Left cardiac atrium (tissue), 4 donors: ENCODE measurements at regions not wholly inside any gene's neighbourhood (a gene's known extent, or its start where the extent isn't known, plus 50 kb on each side); places are given as distances from the start of the nearest gene placed in this dataset.

Experiments used
- ATAC-seq, 2 donors: fragments of 200-7000 bp; cut with Tn5 transposase; one replicate each; pipeline ENCODE4 v1.9.1; 2020; ENCODE audit warnings: mild to moderate bottlenecking in 2 of 2, moderate library complexity in 2 of 2
- DNase-seq: peaks from one replicate; pipeline ENCODE4 v3.0.0-alpha.2; 2020
- intact Hi-C, 2 donors: fragments of 100-400 bp; cut with DNase I; formaldehyde crosslinking; loops; one replicate each; pipeline versions ENCODE4 v1.14.1 to v1.15.1; 2022 to 2023
- donor health status: DM: no; HTN: yes; CAD: no.
- donor health status: DM: no; HTN: yes; CAD: no; lungs with severe emphysema.
- donor health status: DM: yes; HTN: yes; CAD: no.
- donor health status: Dilated cardiomyopathy.

- no peak for DNase-seq
- ATAC-seq, result no peak
- intact Hi-C loops, result no loop called here
These were observed 110.7 kb upstream of the ADGRF1 start for GRCh38 chr6:47152666-47153403.

GRCh38 chr6:47151232-47151898 lies 109.2 kb upstream of the ADGRF1 start:
- DNase-seq (no peak), ATAC-seq (no peak)
- intact Hi-C loops, result no loop called here

DNA sequence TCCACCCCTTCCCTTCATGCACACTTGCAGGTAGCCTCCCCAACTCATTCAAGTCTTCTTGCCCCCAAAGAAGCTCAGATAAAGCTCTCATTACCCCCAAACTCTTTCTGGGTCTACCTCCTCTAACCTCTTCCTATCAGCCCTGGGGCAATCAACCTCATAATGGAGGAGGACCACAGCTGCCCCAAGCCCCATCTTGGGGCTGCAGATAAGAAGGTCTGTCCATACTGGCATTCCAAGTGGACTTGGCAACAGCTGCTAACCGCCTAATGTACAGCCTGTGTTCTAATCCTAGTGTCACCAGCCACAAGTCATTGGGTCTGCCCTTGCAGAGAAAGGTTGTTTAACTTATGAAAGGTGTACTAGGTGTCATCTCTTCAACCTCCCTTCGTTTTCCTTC lies 107.4 kb upstream of the ADGRF1 start:
- no peak for ATAC-seq
- DNase-seq, result no peak
- intact Hi-C loops, result no loop called here

DNA sequence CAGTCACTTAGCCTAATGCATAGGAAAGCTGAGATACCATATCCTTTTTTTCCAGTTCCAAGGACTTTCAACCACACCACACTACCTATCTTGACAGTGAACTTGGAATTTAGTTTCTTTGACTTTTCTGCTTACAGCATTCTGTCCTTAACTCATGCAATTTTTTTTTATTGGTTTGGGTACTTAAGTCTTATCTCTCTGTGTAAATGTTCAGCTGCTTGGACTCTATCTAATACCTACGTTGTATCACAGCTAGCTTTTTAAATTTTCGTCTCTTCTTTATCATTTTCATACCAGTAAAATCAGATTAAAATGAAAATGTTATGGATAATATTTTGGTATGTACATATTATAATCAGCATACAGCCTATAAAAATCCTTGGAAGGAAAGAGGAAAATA lies 106.9 kb upstream of the ADGRF1 start:
- ATAC-seq (no peak), DNase-seq (no peak)
- intact Hi-C loops, result no loop called here

GRCh38 chr6:47147836-47148344 lies 105.8 kb upstream of the ADGRF1 start:
- ATAC-seq (no peak), DNase-seq (no peak)
- intact Hi-C loops, result no loop called here

DNA sequence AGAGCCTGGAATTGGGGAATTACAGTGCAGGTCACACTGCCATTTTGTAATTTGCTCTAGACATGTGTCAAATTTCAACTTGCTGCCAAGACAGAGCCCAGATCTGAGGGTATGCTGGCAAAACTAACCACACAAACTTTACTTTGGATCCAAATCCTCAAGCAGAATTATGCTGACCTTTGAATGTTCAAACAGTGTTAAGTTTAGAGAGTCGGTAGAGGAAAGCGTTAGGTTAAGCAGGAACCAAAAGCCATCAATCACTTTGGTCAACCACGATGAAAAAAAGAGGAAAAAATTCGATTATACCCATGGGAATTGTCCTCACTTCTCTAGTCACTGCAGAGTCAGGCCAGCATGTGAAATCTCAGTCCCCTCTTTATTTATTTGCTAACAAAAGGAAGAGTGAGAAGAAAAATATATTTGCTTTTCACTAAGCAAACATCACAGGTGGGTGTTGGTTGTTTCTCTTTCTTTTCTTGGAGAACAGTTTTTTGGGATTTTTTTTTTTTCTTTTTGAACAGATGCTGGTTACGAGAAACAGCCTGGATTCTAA lies 105.1 kb upstream of the ADGRF1 start:
- DNase-seq (no peak), ATAC-seq (peak; percentile 24 to 66)
- intact Hi-C loops, result no loop called here

DNA sequence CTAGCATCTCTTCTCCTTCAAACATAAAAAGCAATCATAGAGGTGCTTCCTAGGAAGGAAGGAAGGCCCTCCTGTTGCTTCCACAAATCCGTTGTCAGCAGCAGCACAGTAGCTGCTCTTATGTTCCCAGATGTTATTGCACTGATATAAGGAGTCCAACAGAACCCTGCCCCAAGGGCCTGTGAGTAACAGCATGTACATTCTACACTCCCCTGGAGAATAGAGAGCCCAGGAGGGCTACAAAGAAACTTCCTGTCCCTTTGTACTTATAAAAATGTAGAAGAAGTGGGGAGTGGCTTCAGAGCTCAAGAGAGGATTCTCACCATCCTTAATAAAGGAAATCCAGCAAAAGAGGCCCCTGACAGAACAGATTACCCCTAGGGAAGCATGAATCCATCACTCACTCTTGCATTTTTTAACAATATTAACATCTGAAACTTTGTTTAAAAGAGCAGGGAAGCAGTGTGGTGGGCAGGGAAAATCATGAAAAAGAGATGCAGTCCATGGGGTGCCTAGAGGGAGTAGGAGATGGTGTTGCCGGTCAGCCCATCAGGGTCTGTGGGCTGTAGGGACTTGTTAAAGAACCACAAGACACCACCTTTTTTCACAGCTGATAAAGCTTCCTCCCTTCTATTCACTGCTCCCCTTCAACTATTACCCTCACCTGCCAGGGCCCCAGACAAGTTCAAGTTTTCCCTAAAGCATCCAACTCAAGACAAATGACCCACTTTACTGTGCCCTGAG lies 104.5 kb upstream of the ADGRF1 start:
- DNase-seq (no peak), ATAC-seq (peak in 1 of 2 donors; percentile 57)
- intact Hi-C loops, result no loop called here

GRCh38 chr6:47145212-47145611 lies 103.1 kb upstream of the ADGRF1 start:
- intact Hi-C loops, result no loop called here
- ATAC-seq (no peak), DNase-seq (no peak)

- peak; percentile 44 to 65 for ATAC-seq
- DNase-seq, result no peak
- intact Hi-C loops, result no loop called here
These were observed 102.2 kb upstream of the ADGRF1 start for GRCh38 chr6:47144306-47144705.

GRCh38 chr6:47141963-47142362 lies 99.8 kb upstream of the ADGRF1 start:
- ATAC-seq (no peak), DNase-seq (no peak)
- intact Hi-C loops, result no loop called here

DNA sequence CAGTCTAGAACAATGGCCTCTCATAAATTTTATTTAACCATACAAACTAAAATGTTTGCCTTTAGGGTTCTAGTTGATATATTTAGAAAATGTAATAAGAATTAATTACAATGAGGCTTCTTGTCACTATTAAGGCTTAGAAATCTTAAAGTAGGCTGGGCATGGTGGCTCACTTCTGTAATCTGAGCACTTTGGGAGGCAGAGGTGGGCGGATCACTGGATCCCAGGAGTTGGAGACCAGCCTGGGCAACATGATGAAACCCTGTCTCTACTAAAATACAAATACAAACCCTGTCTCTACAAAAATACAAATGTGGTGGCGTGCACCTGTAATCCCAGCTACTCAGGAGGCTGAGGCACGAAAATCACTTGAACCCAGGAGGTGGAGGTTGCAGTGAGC lies 99.0 kb upstream of the ADGRF1 start:
- intact Hi-C loops, result no loop called here
- no peak for DNase-seq

DNA sequence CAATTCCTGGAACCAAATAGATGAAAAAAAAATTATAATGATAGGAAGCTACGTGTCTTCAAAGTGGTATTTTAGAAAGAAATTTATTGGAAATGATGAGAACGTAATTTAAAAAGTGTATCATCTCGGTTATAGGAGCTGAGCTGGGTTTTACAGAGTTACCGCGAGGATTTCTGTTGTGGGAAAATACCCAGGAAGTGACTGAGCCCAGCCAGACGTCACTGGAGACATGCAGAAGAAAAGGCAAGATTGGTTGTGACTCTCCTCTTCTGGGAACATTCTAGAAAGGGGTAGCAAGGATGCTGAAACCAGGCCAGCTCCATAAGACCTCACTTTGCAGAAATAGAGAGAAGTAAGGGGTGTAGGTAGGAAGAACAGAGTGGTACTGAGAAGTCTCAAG lies 95.9 kb upstream of the ADGRF1 start:
- no peak for ATAC-seq
- no peak for DNase-seq
- intact Hi-C loops, result no loop called here

More for the DNA sequence above, 99.0 kb upstream of the ADGRF1 start:
- no peak for ATAC-seq

DNA sequence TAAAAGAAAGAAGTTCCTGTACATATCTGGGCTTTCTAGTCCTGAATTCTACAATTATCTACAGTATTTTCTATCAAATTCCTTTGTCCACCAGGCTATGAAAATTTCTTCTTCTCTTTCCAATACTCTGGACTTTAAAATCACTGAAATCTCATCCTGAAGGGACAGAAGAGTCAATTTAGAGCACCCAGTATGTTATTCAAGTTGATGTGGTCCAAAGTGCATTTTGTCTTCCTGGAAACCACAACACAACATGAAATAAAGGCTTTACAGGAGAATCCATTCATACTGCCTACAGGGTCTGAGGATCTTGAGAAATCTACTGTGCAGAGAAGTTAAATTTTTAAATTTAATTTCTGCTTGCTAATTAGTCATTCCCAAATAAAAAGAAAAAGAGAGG lies 94.9 kb upstream of the ADGRF1 start:
- ATAC-seq (no peak), DNase-seq (no peak)
- intact Hi-C loops, result no loop called here

GRCh38 chr6:47135772-47136171 lies 93.6 kb upstream of the ADGRF1 start:
- DNase-seq (no peak), ATAC-seq (peak in 1 of 2 donors; percentile 65)
- intact Hi-C loops, result no loop called here

GRCh38 chr6:47134476-47135189 lies 92.5 kb upstream of the ADGRF1 start:
- DNase-seq (no peak), ATAC-seq (peak in 1 of 2 donors; percentile 68)
- intact Hi-C loops, result no loop called here

- intact Hi-C loops, result no loop called here
- ATAC-seq (no peak), DNase-seq (no peak)
These were observed 91.3 kb upstream of the ADGRF1 start for GRCh38 chr6:47133230-47134000.

- intact Hi-C loops, result no loop called here
- ATAC-seq (peak; percentile 20 to 64), DNase-seq (no peak)
These were observed 90.6 kb upstream of the ADGRF1 start for GRCh38 chr6:47132724-47133123.

- DNase-seq (no peak), ATAC-seq (no peak)
- intact Hi-C loops, result no loop called here
These were observed 89.6 kb upstream of the ADGRF1 start for GRCh38 chr6:47131773-47132172.
